ENCODE measurements at regions not wholly inside any gene's neighbourhood (a gene's known extent, or its start where the extent isn't known, plus 50 kb on each side); places are given as distances from the start of the nearest gene placed in this dataset.

- TF ChIP-seq POLR2A (IDR thresholded peaks at IDR 0.05) (no peak), EP300 (IDR thresholded peaks at IDR 0.05) (no peak)
- TF ChIP-seq, protein P1, sequence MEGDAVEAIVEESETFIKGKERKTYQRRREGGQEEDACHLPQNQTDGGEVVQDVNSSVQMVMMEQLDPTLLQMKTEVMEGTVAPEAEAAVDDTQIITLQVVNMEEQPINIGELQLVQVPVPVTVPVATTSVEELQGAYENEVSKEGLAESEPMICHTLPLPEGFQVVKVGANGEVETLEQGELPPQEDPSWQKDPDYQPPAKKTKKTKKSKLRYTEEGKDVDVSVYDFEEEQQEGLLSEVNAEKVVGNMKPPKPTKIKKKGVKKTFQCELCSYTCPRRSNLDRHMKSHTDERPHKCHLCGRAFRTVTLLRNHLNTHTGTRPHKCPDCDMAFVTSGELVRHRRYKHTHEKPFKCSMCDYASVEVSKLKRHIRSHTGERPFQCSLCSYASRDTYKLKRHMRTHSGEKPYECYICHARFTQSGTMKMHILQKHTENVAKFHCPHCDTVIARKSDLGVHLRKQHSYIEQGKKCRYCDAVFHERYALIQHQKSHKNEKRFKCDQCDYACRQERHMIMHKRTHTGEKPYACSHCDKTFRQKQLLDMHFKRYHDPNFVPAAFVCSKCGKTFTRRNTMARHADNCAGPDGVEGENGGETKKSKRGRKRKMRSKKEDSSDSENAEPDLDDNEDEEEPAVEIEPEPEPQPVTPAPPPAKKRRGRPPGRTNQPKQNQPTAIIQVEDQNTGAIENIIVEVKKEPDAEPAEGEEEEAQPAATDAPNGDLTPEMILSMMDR (IDR thresholded peaks at IDR 0.05) = no peak
These were observed 106.4 kb upstream of the CARD11 start for GRCh38 chr7:3150027-3150426.
